ENCODE measurements at regions not wholly inside any gene's neighbourhood (a gene's known extent, or its start where the extent isn't known, plus 50 kb on each side); places are given as distances from the start of the nearest gene placed in this dataset.

- TF ChIP-seq RAD21 (IDR thresholded peaks at IDR 0.05; ENCODE audit: low read length): no peak
- no peak for TF ChIP-seq JUND (IDR thresholded peaks at IDR 0.05)
- no peak for TF ChIP-seq MAX (IDR thresholded peaks at IDR 0.05; ENCODE audit: low read depth)
- no peak for TF ChIP-seq USF1 (IDR thresholded peaks at IDR 0.05; ENCODE audit: borderline replicate concordance, low read depth)
- no peak for TF ChIP-seq PBX3 (IDR thresholded peaks at IDR 0.05)
- TF ChIP-seq MEF2A (IDR thresholded peaks at IDR 0.05; ENCODE audit: borderline replicate concordance, low read depth): no peak
- TF ChIP-seq CTCF (IDR thresholded peaks at IDR 0.05): no peak
- no peak for TF ChIP-seq ZBTB33 (IDR thresholded peaks at IDR 0.05; ENCODE audit: borderline replicate concordance, low read depth)
- TF ChIP-seq POLR2AphosphoS5 (IDR thresholded peaks at IDR 0.05; ENCODE audit: low read depth, low read length): no peak
- TF ChIP-seq EP300 (IDR thresholded peaks at IDR 0.05; ENCODE audit: borderline replicate concordance in 1 of 2, low read depth in 1 of 2, low read length in 1 of 2): no peak
- TF ChIP-seq RFX5 (IDR thresholded peaks at IDR 0.05; ENCODE audit: low read length): no peak
- no peak for TF ChIP-seq SIN3A (IDR thresholded peaks at IDR 0.05; ENCODE audit: borderline replicate concordance, low read depth, low read length)
- TF ChIP-seq REST (IDR thresholded peaks at IDR 0.05; ENCODE audit: low read depth, low read length): no peak
- TF ChIP-seq TAF1 (IDR thresholded peaks at IDR 0.05; ENCODE audit: borderline replicate concordance, low read depth, low read length): no peak
Observed at GRCh38 chr2:16612490-16612889, 53.1 kb downstream of the CYRIA start.
